HT1080 (cell line): ENCODE measurements at regions not wholly inside any gene's neighbourhood (a gene's known extent, or its start where the extent isn't known, plus 50 kb on each side); places are given as distances from the start of the nearest gene placed in this dataset.

ENCODE experiments used
- DNase-seq: peaks from one replicate; pipeline ENCODE4 v3.0.0-alpha.2; 2015; ENCODE audit warnings: low read depth

DNA sequence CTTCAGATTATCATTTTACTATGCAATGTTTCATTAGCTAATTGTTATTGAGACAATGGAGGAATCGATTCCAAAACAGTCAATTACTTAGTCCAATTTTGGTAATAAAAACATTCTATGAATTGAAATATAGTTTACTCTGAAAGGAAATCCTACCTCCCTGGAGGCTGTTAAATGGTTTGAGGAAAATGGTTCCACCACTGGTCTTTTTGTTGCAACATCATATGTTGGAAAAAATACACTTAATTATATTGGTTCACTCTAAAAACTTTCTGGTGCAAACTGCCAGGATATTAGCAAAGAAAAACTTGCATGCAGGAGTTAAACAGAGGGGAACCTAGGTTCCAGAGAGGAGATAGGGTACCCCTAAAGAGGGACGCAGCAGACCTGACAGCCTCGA lies 267.3 kb upstream of the LYZL1 start:
- no peak for DNase-seq

DNA sequence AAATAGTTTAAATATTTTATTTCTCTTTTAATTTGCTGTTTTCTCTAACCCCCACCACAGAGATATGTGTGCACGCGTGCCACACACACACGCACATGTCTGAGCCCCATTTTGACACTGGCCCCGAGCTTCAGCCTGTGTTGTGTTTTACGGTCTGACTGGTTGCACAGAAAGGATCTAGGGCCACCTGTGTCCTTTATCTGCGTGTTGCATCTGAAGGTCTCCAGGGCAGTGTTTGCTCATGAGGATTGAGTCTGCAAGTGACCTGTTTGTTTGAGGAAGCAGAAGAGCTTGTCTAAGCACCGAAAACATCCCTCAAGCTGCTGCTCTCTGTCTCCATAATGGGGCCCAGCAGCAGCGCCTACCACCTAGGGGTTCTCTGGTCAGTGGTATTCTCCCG lies 266.4 kb upstream of the LYZL1 start:
- DNase-seq = no peak

DNA sequence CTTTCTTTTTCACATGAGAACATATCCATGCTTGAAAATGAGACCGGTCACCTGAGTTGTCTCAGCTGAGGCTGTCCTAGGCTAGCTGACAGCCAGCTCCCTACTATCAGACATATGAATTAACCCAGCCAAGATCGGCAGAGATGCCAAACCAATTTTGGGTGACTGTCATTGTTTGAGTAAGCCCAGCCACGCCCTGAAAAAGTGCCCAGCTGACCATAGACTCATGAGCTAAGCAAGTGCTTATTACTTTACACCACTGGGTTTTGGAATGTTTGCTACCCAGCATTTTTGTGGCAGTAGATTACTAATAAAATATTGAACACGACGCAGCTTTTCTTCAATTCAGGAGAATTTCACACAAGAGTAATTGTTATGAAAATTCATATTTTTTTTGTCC lies 265.2 kb upstream of the LYZL1 start:
- DNase-seq = no peak

DNA sequence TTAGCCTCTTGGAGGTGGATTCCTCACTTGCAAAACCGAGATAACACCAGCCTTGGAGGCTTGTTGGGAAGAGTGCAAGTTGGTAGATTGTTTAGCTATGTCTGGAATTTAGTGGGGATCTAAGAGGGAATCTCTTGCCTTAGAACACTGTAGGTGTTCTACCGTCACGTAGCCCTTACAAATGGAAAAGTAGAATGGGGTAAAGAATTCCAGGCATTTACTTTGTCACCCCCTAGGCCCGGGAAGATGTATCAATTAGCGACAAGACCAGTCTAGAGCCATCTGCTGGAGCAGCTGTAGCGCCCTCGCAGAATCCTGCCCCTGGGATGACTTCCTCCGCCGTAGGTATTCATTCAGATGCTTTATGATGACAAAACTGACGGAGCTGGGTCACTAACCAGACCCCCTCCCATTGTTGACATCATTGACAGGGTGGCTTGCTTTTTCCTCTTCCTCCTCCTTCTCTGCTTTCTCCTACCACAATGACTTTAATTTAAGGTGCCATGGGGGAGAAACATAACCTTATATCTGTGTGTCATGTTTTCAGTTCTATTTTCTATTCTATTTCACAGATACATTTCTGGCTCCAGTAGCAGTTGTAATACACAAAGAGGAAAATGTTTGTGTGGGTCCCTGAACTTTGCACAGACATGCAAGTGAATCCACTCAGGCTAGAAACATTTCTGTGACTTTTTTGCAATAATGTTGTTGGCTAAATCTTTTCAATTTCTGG lies 262.6 kb upstream of the LYZL1 start:
- DNase-seq = no peak

DNA sequence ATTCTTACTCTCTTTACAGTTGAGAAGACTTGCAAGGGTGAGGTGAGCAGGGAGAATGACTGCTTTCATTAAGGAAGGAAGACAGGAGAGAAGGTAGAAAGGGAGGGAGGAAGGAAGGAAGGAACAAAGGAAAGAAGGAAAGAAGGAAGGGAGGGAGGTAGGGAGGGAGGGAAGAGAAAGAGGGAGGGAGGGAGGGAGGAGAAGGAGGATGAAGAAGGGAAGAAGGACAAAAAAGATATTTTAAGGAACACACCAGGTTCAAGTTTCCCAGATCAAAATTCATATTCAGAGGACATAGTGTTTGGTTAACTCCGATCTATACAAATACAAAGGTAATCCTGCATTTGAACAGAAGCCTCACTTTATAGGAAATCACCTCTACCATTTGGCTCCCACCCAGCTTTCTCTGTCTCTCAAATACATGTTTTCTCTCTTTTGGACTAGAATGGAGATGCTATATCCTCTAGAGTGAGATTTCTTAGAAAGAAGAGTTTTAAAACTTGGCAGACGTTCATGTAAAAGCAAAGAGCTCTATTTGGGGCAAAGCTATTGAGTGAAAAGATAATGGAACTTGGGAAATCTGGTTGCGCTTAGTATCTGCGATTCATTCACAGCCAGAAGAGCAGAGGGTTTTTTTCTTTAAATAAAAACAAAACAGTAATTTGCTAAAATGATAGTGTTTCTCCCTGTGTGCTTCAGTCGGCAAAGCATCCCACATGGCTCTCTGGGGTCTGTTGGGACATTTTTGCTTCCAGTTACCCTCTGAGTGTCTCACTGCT lies 261.9 kb upstream of the LYZL1 start:
- no peak for DNase-seq

DNA sequence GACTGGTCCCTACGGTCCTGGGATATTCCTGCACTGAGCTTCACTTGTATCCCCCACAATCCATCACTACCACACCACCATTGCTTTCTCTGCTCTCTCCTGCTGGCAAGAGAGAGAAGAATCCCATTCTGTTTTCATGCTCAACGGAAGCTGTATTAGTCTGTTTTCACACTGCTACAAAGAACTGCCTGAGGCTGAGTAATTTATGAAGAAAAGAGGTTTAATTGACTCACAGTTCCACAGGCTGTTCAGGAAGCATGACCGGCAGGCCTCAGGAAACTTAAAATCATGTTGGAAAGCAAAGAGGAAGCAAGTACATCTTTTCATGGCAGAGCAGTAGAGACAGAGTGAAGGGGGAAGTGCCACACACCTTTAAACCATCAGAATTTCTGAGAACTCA lies 260.4 kb upstream of the LYZL1 start:
- DNase-seq = no peak

DNA sequence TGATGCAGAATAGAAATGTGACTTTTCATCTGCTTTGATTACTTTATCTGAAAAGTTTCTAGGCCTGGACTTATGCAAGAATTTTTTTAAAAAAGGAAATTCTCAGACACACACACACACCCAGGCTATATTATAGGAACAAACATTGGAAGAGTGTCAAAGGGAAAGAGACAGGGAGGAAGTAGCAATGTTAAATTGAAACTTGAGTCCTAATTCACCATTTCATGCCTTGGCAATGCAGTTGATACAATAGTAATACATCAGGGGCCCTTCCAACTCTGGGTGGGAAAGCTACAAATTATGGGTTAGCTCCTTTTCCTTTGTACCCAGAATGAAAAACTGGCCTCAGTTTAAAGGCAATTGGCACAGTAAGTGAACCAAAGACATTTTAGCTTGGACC lies 258.0 kb upstream of the LYZL1 start:
- DNase-seq = no peak

DNA sequence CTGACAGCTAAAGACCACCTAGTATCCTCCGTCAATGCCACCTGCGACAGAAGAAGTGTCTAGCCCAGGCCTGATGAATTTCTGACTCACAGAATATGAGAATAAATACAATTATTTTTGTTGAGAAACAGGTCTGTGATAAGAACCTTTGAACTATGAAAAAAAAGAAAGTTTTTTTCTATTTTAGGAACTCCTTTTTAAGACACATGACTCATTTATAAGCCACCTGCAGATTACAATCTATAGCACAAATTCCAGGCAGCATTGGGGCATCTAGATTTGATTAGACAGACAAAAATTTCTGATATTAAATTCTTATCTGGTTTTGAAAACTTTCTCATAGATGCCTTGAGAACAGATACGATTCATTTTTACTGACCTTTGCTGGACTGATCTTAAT lies 256.7 kb upstream of the LYZL1 start:
- no peak for DNase-seq

DNA sequence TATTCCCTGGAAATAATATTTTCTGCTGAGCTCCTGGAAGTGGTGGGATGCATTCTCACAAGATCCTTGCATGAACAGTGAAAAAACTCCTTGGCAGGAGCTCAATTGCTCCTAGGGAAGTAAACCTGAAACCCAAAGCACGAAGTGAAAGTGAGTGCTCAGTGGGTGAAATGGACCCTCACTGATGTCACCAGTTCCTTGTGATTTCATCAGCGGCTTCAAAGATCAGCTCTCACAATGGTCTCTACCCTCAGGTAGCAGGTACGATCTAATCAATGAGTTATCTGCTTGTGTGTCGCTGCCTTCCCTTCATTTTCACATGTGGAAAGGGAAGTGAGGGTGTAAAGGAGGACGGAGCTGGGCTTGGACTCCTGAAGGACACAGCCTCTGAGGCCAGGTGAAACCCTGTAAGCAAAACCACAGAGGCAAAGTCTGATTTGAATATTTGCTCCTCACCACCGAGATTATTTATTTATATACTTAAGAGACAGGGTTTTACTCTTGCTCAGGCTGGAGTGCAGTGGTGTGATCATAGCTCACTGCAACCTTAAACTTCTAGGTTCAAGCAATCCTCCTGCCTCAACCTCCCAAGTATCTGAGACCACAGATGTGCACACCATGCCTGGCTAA lies 255.4 kb upstream of the LYZL1 start:
- no peak for DNase-seq

DNA sequence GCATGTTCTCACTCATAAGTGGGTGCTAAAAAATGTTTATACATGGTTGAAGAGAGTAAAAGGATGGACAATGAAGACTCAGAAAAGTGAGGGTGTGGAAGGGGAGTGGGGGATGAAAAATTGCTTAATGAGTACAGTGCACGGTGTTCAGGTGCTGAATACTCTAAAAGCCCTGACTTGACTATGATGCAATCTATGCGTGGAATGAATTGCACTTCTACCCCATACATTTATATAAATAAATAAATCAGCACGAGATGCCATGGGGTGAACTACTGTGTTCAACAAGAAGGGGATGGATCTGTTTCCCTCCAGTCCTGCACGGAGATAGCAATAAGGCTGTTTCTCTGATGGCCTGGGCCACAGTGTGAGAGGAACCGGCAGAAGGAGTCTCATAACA lies 254.3 kb upstream of the LYZL1 start:
- DNase-seq = no peak

DNA sequence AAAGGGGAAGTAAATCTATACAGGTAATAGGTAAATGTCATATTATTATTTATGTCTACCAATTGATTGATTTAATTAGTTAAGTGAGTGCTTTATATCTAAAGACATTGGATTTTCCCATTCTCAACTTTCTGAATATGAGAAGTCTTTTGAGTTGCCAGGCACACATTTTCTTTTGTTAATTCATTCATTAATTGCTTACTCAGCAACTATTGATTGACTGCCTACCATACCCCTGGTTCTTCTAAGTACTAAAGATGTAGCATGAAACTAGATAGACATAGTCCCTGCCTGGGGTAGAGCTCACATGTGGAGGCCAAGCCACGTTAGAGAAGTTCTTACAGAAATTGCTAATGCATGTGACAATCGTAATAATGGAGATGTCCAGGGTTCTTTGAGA lies 253.1 kb upstream of the LYZL1 start:
- DNase-seq = no peak

DNA sequence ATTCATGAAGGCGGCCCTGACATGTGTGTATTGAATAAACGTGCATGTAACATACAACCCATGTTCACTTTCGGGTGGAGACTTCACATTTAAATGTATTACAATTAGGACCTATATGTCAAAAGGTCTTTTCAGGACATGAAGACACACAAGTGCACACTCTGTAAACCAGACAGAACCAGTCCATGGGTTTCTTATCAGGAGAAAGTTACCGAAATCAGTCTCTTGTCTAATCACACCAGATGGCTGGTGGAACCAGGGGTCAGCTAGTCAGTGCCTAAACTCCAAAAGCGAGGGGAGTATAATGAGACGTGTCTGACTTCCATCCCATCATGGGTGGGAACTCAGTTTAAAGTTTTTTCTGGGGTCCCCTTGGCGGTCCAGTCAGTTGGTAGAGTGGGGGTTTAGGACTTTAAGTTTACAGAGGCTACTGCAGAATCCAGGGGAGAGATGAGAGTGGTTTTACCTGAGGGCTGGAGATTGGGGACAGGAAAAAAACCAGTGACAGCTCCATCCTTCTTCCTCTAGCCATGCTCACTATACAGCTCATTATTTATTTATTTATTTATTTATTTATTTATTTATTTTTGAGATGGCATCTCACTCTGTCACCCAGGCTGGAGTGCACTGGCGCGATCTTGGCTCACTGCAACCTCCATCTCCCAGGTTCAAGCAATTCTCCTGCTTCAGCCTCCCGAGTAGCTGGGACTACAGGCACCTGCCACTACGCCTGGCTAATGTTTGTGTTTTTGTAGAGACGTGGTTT lies 251.3 kb upstream of the LYZL1 start:
- DNase-seq = no peak

DNA sequence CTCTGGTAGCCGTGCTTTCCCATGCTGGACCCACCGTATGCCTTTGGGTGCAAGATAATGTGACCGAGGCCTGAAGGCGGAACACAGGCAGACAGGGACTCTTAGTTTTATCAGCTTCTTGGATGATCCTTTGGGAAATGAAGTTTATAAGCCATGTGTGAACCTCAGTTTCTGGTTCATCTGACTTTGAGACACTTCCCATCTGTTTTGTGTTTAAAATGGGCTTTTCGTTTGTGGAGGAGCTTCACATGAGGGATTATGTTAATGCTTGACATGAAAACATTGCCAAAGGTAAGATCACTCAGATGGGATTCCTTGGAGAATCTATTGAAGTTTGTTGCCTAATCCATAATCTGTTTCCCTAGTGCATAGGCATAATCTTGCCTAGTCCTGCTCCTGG lies 249.8 kb upstream of the LYZL1 start:
- no peak for DNase-seq

DNA sequence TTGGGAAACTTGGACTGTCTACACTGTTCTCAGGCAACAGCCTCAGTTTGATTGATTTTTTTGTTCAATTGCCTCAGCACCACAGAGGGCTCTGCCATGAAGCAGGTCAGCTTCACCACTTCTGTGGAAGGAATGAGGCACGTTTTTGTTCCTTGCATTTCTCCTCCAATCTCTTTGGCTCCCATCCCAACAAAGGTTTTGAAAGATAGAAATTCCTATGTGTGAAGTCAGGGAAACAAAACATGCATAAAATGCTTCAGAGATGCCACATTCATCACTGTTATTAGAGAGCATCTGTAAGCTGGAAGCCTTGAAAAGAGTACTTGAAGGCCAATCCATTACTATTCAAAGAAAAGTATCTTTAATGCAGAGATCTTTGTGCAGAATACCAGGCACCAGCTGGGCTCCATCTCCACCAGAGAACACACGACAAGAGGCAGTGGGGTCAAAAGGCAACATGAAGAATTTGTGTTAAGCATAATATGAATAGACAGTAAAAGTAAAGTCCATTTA lies 249.1 kb upstream of the LYZL1 start:
- DNase-seq = no peak

DNA sequence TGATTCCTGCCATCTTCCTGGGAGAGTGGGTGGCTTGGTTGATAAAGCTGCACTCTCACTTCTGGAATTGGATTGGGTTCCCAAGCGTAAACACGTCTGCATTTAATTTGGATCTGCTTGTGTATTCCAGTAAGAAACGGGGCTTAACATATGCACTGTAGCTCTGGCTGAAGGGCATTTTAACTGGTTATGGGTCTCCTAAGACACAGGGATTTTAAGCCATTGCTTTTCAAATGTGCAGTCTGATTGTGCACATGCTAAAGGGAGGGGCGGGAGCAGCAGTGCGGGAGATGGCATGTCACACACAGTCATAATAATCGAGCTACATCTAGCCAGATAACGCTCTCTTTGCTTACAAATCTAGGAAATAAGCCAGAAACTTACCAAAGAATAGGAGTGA lies 247.3 kb upstream of the LYZL1 start:
- DNase-seq = no peak

DNA sequence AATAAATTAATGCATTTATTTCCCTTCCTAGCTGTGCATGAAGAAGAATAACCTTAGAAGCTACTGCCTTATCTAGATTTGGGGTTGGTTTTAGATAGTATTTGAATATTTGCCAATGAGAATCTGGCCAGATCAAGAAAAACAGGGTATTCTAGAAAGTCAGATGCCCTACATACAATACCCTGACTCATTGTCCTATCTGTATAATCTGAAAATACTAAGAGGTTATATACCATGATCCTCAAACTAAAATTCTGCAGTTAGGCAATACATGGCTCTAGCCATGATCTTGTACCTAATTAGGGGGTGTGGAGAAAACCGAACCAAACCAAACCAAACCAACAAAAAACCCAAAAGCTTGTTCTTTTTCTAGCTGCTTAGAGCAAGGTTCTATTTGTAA lies 240.4 kb upstream of the LYZL1 start:
- no peak for DNase-seq

DNA sequence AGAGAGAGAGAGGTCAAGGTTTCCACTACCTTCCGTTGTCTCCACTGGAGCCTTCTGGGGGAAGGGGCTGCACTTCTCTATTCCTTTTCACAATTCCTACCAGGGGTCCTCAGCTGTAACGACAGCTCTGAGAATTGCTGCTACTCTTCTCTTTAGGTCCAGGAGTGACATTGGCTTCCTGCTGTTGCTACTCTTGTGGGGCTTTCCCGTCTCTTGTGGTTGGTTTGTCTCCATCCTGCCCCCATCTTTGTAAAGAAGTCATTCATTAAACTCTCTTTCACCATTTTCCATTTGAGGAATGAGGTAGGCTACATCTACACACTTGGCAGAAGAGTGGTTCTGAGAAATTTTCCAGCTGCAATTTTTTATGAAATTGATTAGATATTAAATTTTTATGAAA lies 238.8 kb upstream of the LYZL1 start:
- no peak for DNase-seq

DNA sequence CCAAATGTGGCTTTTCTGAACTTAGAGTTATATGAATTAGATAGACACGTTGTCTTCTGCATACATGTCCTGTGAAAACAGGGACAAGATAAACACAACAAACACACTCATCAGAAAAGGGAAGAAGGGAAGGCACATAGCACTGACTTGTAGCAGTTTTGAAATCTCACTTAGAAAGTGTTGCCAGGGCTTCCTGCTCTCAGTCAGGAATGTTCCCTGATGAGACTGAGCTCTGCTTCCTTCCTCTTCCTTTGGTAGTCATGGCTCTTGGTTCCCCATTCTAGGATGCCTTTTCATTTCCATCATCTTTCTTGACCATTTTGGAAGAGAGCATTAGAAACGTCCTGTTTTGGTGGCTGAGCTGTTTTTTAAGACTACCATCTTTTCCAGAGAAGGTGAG lies 233.8 kb upstream of the LYZL1 start:
- no peak for DNase-seq

DNA sequence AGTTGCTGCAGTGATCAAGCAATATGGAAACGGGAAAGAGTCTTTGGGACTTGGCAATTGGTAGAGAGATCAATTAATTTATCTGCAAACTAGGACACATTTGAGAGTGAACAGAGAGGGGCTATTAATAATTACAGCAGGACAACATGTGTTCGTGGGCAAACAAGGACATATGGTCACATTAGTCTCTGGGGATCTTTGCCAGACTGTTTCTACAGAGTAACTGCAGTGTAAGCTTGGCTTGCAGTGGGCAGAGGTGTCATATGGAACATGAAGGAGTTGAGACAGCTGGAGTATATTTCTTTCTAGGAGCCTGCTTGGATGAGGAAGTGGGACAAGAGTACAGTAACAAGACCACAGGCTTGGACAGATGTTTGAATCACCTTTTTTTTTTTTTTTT lies 232.1 kb upstream of the LYZL1 start:
- DNase-seq = no peak

DNA sequence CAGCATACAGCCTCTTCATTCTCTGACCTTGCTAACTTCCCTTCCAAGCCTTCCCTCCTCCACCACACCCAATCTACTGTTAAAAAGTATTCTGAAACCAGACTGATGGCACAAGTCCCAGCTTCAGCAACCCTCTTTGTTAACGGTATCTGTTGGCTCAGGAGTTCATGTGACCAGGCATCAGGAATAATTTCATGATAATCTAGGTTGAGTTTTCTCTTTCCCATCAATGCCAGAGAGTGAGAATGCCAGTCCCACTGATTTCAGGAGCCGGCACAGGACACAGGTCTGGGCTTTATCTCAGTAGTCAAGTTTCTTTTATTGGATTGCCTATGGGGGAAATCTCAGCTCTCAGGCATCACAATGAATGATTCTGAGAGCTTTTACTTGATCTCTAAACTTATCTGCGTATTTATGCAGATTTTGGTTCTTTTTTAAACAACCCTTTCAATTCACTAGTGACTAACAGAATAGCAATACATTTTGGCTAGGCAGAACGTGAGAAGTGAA lies 231.0 kb upstream of the LYZL1 start:
- DNase-seq = no peak

DNA sequence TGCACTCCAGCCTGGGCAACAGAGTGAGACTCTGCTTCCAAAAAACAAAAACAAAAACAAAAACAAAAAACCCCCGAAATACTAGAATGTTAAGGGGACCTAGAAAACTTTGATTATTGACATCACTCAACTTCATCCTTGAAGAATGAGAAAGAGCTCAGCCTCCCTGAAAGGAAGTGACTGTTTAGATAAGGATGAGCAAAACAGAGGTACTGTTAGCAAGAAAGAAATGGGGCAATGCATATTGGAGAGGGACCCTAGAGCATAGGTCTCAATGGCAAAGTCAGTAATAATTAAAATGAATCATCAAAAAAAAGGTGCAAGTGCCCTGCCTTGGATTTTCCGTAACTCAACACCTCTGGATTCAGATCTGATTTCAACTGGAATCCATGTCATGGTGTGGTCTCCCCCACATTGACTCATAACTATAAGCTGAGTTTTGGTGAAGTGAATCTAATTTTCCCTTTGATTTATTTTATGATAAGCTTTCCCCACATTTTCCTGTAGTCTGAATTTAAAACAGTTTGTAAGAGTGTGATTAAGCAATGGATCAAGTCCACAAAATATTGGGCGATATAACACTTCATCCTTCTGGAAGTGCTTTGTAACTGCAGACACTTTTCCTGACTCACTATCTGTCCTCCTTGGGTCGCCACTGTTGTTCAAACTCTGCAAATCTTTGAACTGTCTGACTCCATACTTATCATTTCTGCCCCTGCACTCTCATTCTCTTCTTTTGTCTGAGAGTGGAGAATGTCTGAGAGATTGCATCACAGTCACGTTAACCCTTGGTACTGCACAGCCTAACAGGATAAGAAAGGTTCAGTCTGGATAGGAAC lies 224.8 kb upstream of the LYZL1 start:
- DNase-seq = peak; percentile 3
